GM18951 (cell line): ENCODE measurements at regions not wholly inside any gene's neighbourhood (a gene's known extent, or its start where the extent isn't known, plus 50 kb on each side); places are given as distances from the start of the nearest gene placed in this dataset.

Source experiments
- POLR2A ChIP-seq: IDR thresholded peaks from 4 replicates; pipeline ENCODE4 v1.6.1; 2011; ENCODE audit warnings: mild to moderate bottlenecking; ENCODE audit not compliant: insufficient read length, insufficient read depth; ENCODE audit errors: extremely low read depth
- in situ Hi-C: fragments of 300-500 bp; cut with MboI; formaldehyde crosslinking; loops from one replicate; pipeline ENCODE4 v1.12.0; 2022; ENCODE audit warnings: low sequenced_read_pairs, mixed read lengths, inconsistent platforms; ENCODE audit not compliant: unreplicated experiment

GRCh38 chr1:222454186-222454585 lies 93.7 kb downstream of the HHIPL2 start:
- TF ChIP-seq POLR2A, result no peak
- in situ Hi-C loops, result loop anchor here (25.0 kb wide), 1 partner anchor 633 kb away; no protein-coding TSS in a partner anchor

- TF ChIP-seq POLR2A, result no peak
- in situ Hi-C loops, result loop anchor here (25.0 kb wide), 1 partner anchor 635 kb away; no protein-coding TSS in a partner anchor
These were observed 95.9 kb downstream of the HHIPL2 start for GRCh38 chr1:222452031-222452430.

GRCh38 chr1:222443566-222443965 lies 104.3 kb downstream of the HHIPL2 start:
- no peak for TF ChIP-seq POLR2A
- in situ Hi-C loops, result loop anchor here (25.0 kb wide), 1 partner anchor 981 kb away; no protein-coding TSS in a partner anchor

- TF ChIP-seq POLR2A, result no peak
- in situ Hi-C loops, result loop anchor here (25.0 kb wide), 1 partner anchor 979 kb away; no protein-coding TSS in a partner anchor
These were observed 106.8 kb downstream of the HHIPL2 start for GRCh38 chr1:222441066-222441465.

- TF ChIP-seq POLR2A, result no peak
- in situ Hi-C loops, result loop anchor here (25.0 kb wide), 1 partner anchor 963 kb away; no protein-coding TSS in a partner anchor
These were observed 123.1 kb downstream of the HHIPL2 start for GRCh38 chr1:222424826-222425225.

GRCh38 chr1:222421380-222421779 lies 126.5 kb downstream of the HHIPL2 start:
- no peak for TF ChIP-seq POLR2A
- in situ Hi-C loops, result no loop called here

- TF ChIP-seq POLR2A, result no peak
- in situ Hi-C loops, result no loop called here
These were observed 127.3 kb downstream of the HHIPL2 start for GRCh38 chr1:222420633-222421032.

- no peak for TF ChIP-seq POLR2A
- in situ Hi-C loops, result no loop called here
These were observed 129.2 kb downstream of the HHIPL2 start for GRCh38 chr1:222418654-222419053.

- TF ChIP-seq POLR2A, result no peak
- in situ Hi-C loops, result no loop called here
These were observed 130.6 kb downstream of the HHIPL2 start for GRCh38 chr1:222417264-222417663.

GRCh38 chr1:222416001-222416791 lies 131.7 kb downstream of the HHIPL2 start:
- in situ Hi-C loops, result no loop called here
- no peak for TF ChIP-seq POLR2A

- no peak for TF ChIP-seq POLR2A
- in situ Hi-C loops, result no loop called here
These were observed 132.5 kb downstream of the HHIPL2 start for GRCh38 chr1:222415441-222415840.

- in situ Hi-C loops, result no loop called here
- no peak for TF ChIP-seq POLR2A
These were observed 133.8 kb downstream of the HHIPL2 start for GRCh38 chr1:222413991-222414549.

GRCh38 chr1:222413436-222413835 lies 134.5 kb downstream of the HHIPL2 start:
- in situ Hi-C loops, result no loop called here

GRCh38 chr1:222404710-222405109 lies 143.2 kb downstream of the HHIPL2 start:
- in situ Hi-C loops, result no loop called here
- no peak for TF ChIP-seq POLR2A

More at GRCh38 chr1:222413436-222413835, 134.5 kb downstream of the HHIPL2 start:
- TF ChIP-seq POLR2A, result no peak
